ENCODE measurements at regions not wholly inside any gene's neighbourhood (a gene's known extent, or its start where the extent isn't known, plus 50 kb on each side); places are given as distances from the start of the nearest gene placed in this dataset.
"Not testable (repeated sequence)": the region's sequence is repeated elsewhere in the genome, so short reads cannot be mapped to it uniquely, and the experiment has no call there.

DNA sequence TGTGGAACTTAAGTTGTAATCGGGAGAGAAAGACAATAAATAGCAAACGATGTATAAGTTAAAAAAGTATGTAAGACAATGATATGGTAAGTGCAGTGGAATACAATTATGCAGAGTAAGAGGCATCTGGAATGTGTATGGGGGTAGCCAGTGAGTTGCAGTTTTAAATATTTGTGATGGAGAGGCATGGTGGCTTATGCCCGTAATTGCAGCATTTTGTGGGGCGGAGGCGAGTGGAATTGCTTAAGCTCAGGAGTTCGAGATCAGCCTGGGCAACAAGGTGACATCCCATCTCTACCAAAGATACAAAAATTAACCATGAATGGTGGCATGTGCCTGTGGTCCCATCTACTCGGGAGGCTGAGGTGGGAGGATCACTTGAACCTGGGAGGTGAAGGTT is 52.5 kb upstream of the WDFY3 start:
- Mint-ChIP-seq H3K27ac (no peak overlapping the region), H3K4me3 (no peak overlapping the region)

DNA sequence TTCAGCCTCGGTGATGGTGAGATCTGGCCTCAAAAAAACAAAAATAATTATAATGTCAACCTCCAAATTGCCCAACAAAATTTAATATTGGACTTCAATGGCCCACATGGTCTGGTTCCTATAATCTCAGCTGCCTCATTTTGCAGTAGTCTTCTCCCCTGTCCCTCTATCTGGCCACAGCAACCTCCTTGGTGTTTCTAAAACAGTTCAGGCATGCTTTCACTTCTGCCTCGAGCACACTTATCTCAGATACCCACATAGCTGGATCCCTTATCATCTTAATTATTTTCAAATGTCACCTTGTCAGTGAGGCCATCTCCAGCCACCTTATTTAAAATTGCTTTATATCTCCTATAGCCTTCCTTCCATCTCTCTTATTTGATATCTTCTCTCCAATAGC is 52.9 kb upstream of the WDFY3 start:
- Mint-ChIP-seq H3K4me3 (no peak overlapping the region), H3K9me3 (peaks cover 13 to 54% (median 20%) of the 10 kb centered on the region in 6 donors), H3K36me3 (no peaks in the 10 kb centered on the region), H3K4me1 (no peaks in the 10 kb centered on the region), H3K27ac (no peak overlapping the region), H3K27me3 (ENCODE audit: low read depth in 3 of 3) (peaks cover 0 to 1% (median 0%) of the 10 kb centered on the region in 3 donors)
- no peak for DNase-seq

More for the DNA sequence above, 52.5 kb upstream of the WDFY3 start:
- DNase-seq = no peak
- Mint-ChIP-seq H3K27me3 (ENCODE audit: low read depth in 3 of 3) (peaks cover 0 to 1% (median 0%) of the 10 kb centered on the region in 3 donors), H3K4me1 (no peaks in the 10 kb centered on the region), H3K36me3 (no peaks in the 10 kb centered on the region), H3K9me3 (peaks cover 13 to 54% (median 20%) of the 10 kb centered on the region in 6 donors)

DNA sequence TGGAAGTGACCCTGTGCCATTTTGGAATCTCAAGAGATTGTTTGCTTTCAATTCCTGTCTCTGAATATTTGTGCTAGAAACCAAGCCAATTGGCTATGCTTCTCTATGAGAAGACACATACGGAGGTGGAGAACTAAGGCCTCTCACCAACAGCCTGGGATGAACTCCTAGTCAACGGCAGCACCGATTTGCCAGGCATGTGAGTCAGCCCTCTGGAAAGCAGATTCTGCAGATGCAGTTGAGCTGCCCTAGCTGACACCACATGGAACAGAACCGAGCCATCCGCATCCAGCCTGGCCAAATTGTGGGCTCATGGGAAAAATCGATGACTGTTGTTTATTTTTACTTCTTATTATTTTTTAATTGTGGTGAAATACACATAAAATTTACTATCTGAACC is 58.2 kb upstream of the WDFY3 start:
- peaks cover 0 to 3% (median 2%) of the 10 kb centered on the region in 3 donors for H3K27me3 Mint-ChIP-seq (ENCODE audit: low read depth in 3 of 3)
- H3K4me3 Mint-ChIP-seq = no peak overlapping the region
- H3K36me3 Mint-ChIP-seq = no peaks in the 10 kb centered on the region
- no peaks in the 10 kb centered on the region for H3K4me1 Mint-ChIP-seq
- H3K27ac Mint-ChIP-seq = no peak overlapping the region
- peaks cover 10 to 37% (median 21%) of the 10 kb centered on the region in 6 donors for H3K9me3 Mint-ChIP-seq
- DNase-seq = no peak

DNA sequence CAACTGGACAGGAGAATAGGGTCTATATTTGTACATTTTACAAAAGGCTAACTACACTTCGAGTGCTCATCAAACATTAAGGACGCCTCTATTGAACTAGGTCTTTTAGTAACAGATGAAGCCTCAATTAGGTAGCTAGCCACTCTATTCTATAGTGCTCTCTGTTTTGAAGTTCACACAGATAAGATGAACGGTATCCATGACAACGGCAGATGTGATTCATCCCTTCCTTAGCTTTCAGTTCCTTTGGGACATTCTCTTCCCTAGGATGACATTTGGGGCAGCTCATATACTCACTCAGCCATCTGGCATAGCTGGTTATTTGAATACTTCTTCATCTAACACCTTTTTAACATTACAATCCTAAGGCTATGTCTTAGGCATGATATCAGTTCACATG is 62.4 kb upstream of the WDFY3 start:
- H3K36me3 Mint-ChIP-seq = no peaks in the 10 kb centered on the region
- H3K27ac Mint-ChIP-seq = no peak overlapping the region
- DNase-seq = no peak
- H3K4me1 Mint-ChIP-seq = no peaks in the 10 kb centered on the region
- peaks cover 16 to 47% (median 28%) of the 10 kb centered on the region in 6 donors for H3K9me3 Mint-ChIP-seq
- peaks cover 0 to 3% (median 2%) of the 10 kb centered on the region in 3 donors for H3K27me3 Mint-ChIP-seq (ENCODE audit: low read depth in 3 of 3)
- H3K4me3 Mint-ChIP-seq = no peak overlapping the region

DNA sequence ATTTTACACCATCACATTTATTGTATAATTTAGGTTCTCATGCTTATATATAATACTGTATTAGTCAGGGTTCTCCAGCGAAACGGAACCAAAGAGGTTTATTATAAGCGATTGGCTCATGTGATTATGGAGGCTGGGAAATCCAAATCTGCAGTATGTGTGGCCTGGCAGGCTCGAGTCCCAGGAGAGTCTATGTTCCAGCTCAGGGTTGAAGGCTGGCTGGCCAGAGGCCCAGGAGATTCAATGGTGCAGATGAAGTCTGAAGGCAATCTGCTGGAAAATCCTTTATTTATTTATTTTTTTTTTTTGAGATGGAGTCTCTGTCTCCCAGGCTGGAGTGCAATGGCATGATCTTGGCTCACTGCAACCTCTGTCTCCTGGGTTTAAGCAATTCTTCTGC is 63.0 kb upstream of the WDFY3 start:
- DNase-seq = no peak
- Mint-ChIP-seq H3K9me3 (peaks cover 21 to 52% (median 32%) of the 10 kb centered on the region in 6 donors), H3K4me3 (no peak overlapping the region), H3K36me3 (no peaks in the 10 kb centered on the region), H3K27me3 (ENCODE audit: low read depth in 3 of 3) (peaks cover 0 to 3% (median 2%) of the 10 kb centered on the region in 3 donors), H3K27ac (no peak overlapping the region), H3K4me1 (no peaks in the 10 kb centered on the region)

DNA sequence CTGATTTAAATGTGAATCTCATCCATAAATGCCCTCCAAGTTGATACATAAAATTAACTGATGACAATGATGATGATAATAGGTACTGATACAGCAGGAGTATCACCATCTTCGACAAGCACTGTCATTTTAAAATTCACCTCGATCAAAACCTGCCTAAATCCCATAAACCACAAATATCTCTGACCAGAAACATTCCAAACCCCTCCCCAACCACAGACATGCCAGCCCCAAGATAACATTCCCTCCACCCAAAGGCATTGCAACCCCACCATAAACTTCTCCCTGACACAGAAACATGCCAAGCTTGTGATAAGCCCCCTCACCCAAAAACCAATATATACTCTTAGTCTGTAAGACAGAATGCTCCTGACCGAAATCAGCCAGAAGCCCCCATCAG is 63.7 kb upstream of the WDFY3 start:
- no peak overlapping the region for H3K27ac Mint-ChIP-seq
- no peak for DNase-seq
- no peak overlapping the region for H3K4me3 Mint-ChIP-seq
- H3K4me1 Mint-ChIP-seq = no peaks in the 10 kb centered on the region
- peaks cover 0 to 3% (median 2%) of the 10 kb centered on the region in 3 donors for H3K27me3 Mint-ChIP-seq (ENCODE audit: low read depth in 3 of 3)
- peaks cover 22 to 53% (median 32%) of the 10 kb centered on the region in 6 donors for H3K9me3 Mint-ChIP-seq
- no peaks in the 10 kb centered on the region for H3K36me3 Mint-ChIP-seq

DNA sequence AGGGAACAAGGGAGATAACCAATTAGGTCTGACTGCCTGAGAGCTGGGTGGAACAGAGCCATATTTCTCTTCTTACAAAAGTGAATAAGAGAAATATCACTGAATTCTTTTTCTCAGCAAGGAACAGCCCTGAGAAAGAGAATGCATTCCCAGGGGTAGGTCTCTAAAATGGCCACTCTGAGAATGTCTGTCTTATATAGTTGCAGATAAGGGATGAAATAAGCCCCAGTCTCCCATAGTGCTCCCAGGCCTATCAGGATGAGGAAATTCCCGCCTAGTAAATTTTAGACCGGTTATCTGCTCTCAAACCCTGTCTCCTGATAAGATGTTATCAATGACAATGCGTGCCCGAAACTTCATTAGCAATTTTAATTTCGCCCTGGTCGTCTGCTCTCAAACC is 67.3 kb upstream of the WDFY3 start:
- DNase-seq; H3K4me1 Mint-ChIP-seq; H3K36me3 Mint-ChIP-seq; H3K27me3 Mint-ChIP-seq (ENCODE audit: low read depth in 3 of 3); H3K4me3 Mint-ChIP-seq; H3K27ac Mint-ChIP-seq: not testable (repeated sequence)
- peaks cover 21 to 45% (median 26%) of the 10 kb centered on the region in 6 donors for H3K9me3 Mint-ChIP-seq

DNA sequence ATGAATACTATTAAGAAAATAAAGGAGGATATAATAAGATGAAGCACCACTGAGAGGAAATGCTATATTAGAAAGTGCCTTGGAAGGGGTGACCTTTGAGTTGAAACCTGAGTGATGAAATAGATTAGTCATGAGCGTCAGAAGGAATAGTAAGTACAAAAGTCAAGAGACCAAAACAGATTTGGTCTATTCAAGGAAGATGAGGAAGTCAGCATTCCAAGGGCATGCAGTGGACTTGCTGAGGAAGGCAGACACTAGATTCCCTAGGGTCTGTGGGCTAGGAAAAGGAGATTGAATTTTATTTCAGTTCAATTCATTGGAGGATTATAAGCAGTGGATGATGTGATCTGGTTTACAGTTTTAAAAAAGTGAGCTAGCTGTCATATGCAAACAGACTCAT is 73.0 kb upstream of the WDFY3 start:
- Mint-ChIP-seq H3K36me3 (no peaks in the 10 kb centered on the region), H3K9me3 (peaks cover 4 to 27% (median 10%) of the 10 kb centered on the region in 6 donors), H3K4me1 (no peaks in the 10 kb centered on the region), H3K27ac (no peak overlapping the region), H3K27me3 (ENCODE audit: low read depth in 3 of 3) (peaks cover 0 to 2% (median 0%) of the 10 kb centered on the region in 3 donors), H3K4me3 (no peak overlapping the region)
- no peak for DNase-seq

DNA sequence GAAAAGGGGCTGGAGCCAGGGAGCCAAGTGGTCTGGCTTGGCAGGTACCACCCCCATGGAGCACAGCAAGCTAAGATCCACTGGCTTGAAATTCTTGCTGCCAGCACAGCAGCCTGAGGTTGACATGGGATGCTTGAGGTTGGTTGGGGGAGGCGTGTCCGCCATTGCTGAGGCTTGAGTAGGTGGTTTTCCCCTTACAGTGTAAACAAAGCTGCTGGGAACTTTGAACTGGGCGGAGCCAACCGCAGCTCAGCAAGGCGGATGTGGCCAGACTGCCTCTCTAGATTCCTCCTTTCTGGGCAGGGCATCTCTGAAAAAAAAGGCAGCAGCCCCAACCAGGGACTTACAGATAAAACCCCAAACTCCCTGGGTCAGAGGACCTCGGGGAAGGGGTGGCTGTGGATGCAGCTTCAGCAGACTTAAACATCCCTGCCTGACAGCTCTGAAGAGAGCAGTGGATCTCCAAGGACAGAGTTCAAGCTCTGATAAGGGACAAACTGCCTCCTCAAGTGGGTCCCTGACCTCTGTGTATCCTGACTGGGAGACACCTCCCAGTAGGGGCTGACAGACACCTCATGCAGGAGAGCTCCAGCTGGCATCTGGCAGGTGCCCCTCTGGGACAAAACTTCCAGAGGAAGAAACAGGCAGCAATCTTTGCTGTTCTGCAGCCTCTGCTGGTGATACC is 77.5 kb upstream of the WDFY3 start:
- not testable (repeated sequence) for H3K4me1 Mint-ChIP-seq; H3K36me3 Mint-ChIP-seq; DNase-seq; H3K4me3 Mint-ChIP-seq; H3K27me3 Mint-ChIP-seq (ENCODE audit: low read depth in 3 of 3); H3K27ac Mint-ChIP-seq
- peaks cover 7 to 38% (median 11%) of the 10 kb centered on the region in 6 donors for H3K9me3 Mint-ChIP-seq

DNA sequence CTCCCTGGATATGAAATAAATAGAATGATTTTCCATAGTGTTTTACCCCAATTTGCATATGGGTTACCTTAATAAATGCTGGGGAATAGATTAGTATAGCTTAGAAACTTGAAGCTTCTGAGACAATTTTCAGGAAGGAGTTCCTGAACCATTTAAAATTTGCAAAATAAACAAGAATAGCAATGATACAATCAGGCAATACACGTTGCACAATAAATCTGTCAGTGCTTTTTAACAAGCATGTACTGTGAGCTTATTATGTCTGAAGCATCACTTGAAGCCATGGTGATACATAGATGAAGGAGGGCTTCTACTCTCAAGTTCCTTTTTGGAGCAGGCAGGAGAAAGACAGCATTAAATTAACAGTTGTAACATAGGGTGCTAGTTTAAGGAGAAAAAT is 84.2 kb upstream of the WDFY3 start:
- Mint-ChIP-seq H3K36me3 (no peaks in the 10 kb centered on the region), H3K9me3 (peaks cover under 1 to 28% (median 11%) of the 10 kb centered on the region in 6 donors), H3K4me3 (no peak overlapping the region), H3K27ac (no peak overlapping the region), H3K27me3 (ENCODE audit: low read depth in 3 of 3) (peaks cover 0 to 1% (median 0%) of the 10 kb centered on the region in 3 donors), H3K4me1 (no peaks in the 10 kb centered on the region)
- no peak for DNase-seq

DNA sequence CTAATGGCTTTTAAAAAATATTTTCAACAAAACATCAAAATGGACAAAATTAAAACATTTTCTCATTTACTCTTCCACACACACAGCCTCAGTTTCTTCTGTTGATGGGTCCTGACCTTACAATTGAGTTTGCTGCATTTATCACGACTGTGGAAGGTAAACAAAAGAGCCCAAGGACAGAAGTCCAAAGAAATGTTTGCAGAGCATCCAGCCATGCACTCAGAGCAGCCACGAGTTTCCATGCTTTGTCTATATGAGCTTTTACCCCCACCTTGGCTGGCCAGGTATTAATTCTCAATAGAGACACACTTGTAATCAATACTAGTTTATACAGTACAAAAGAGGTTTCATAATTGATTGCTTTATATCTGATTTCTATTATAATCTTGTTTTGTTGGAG is 85.0 kb upstream of the WDFY3 start:
- DNase-seq = no peak
- Mint-ChIP-seq H3K4me3 (no peak overlapping the region), H3K9me3 (peaks cover 0 to 21% (median 10%) of the 10 kb centered on the region in 6 donors), H3K27me3 (ENCODE audit: low read depth in 3 of 3) (peaks cover 0 to 1% (median 0%) of the 10 kb centered on the region in 3 donors), H3K27ac (no peak overlapping the region), H3K36me3 (no peaks in the 10 kb centered on the region), H3K4me1 (no peaks in the 10 kb centered on the region)

DNA sequence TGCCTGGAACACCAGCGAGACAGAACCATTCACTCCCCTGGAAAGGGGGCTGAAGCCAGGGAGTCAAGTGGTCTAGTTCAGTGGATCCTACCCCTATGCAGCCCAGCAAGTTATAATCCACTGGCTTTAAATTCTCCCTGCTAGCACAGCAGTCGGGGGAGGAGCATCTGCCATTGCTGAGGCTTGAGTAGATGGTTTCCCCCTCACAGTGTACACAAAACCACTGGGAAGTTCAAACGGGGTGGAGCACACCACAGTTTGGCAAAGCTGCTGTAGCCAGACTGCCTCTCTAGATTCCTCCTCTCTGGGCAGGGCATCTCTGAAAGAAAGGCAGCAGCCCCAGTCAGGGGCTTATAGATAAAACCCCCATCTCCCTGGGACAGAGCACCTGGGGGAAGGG is 88.4 kb upstream of the WDFY3 start:
- DNase-seq; H3K4me3 Mint-ChIP-seq; H3K36me3 Mint-ChIP-seq; H3K4me1 Mint-ChIP-seq; H3K27me3 Mint-ChIP-seq (ENCODE audit: low read depth in 3 of 3); H3K27ac Mint-ChIP-seq: not testable (repeated sequence)
- H3K9me3 Mint-ChIP-seq = peaks cover 3 to 21% (median 10%) of the 10 kb centered on the region in 6 donors

DNA sequence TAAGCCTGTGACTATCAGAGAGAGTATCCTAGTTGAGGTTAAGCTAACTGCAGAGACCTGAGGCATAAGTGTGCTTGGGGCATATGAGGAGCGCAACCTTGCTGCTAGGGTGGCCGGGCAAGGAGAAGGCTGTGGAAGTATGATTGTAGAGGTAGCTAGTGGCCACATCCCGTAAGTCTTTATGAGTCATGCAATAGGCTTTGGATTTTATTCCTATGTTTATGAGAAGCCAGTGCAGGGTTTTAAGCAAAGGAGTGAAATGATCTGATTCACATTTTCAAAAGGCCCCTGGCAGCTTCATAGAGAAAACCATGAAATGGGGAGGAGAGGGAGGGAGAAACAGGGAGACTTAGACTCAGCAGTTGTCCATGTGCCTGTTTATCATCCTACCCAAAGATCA is 92.1 kb upstream of the WDFY3 start:
- Mint-ChIP-seq H3K4me3 (no peak overlapping the region), H3K36me3 (no peaks in the 10 kb centered on the region), H3K9me3 (peaks cover 2 to 16% (median 6%) of the 10 kb centered on the region in 6 donors), H3K27me3 (ENCODE audit: low read depth in 3 of 3) (peaks cover 0 to 1% (median 0%) of the 10 kb centered on the region in 3 donors), H3K4me1 (no peaks in the 10 kb centered on the region), H3K27ac (no peak overlapping the region)
- DNase-seq = no peak

DNA sequence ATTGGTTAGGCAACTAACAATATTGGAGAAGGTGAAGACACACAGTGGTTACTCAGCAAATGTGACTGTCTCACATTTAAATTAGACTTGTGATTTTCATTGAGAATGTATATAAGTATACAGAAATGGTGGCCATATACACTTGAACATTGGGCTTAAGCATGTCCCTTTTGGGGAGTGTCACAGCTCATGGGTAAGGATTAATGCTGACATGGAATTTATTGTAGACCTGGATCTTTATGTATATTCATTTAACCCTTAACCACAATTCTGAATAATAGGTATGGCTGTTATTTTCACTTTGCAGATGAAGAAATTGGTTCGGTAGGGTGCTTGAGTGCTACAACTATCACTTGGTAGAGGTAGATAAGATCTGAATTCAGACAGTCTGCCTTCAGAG is 95.5 kb upstream of the WDFY3 start:
- Mint-ChIP-seq H3K27me3 (ENCODE audit: low read depth in 3 of 3) (peaks cover 0 to 1% (median 0%) of the 10 kb centered on the region in 3 donors), H3K4me1 (no peaks in the 10 kb centered on the region), H3K4me3 (no peak overlapping the region), H3K36me3 (no peaks in the 10 kb centered on the region), H3K9me3 (peaks cover 4 to 12% (median 6%) of the 10 kb centered on the region in 6 donors), H3K27ac (no peak overlapping the region)
- DNase-seq = no peak

DNA sequence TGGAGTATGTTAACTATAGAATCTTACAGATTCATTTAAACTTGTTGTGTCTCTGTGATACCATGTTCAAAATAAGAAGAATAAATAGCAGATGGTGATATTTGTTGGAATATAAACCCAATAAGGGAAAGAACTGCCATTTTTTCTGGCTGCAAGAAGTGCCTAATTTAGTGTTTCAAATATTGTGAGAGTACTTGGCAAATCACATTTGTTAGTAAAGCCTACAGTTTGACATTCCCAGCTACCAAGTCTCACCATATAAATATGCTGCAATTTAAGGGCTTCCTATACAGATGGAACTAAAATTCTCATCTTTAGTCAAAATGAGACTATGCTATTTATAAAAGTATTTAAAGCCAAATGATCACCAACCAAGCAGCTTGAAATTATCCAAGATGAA is 96.0 kb upstream of the WDFY3 start:
- Mint-ChIP-seq H3K4me3 (no peak overlapping the region), H3K27ac (no peak overlapping the region), H3K36me3 (no peaks in the 10 kb centered on the region), H3K4me1 (no peaks in the 10 kb centered on the region), H3K27me3 (ENCODE audit: low read depth in 3 of 3) (peaks cover 0 to 1% (median 0%) of the 10 kb centered on the region in 3 donors), H3K9me3 (peaks cover 4 to 12% (median 6%) of the 10 kb centered on the region in 6 donors)
- DNase-seq = no peak
